Transverse colon (tissue), 4 donors: ENCODE measurements at regions not wholly inside any gene's neighbourhood (a gene's known extent, or its start where the extent isn't known, plus 50 kb on each side); places are given as distances from the start of the nearest gene placed in this dataset.

ENCODE experiments used
- CTCF ChIP-seq, 5 experiments: fragments of 200-600 bp in 3 of 5; fragments of 450-650 bp in 2 of 5; sonication (generic) in 3 of 5; IDR thresholded peaks; 1 replicate in 2 of 5; 2 replicates in 3 of 5; pipeline ENCODE4 v1.5.1; 2016 to 2017; ENCODE audit warnings: antibody characterized with exemption in 5 of 5, inconsistent platforms in 3 of 5, mild to moderate bottlenecking in 2 of 5, moderate library complexity in 1 of 5
- POLR2A ChIP-seq: fragments of 450-650 bp; IDR thresholded peaks from one replicate; pipeline ENCODE4 v1.6.1; 2016; ENCODE audit warnings: antibody characterized with exemption, mild to moderate bottlenecking, moderate library complexity
- POLR2AphosphoS5 ChIP-seq, 3 donors: sonication (generic); formaldehyde crosslinking; IDR thresholded peaks; one replicate each; pipeline ENCODE4 v1.6.1; 2016; ENCODE audit warnings: antibody characterized with exemption in 3 of 3

DNA sequence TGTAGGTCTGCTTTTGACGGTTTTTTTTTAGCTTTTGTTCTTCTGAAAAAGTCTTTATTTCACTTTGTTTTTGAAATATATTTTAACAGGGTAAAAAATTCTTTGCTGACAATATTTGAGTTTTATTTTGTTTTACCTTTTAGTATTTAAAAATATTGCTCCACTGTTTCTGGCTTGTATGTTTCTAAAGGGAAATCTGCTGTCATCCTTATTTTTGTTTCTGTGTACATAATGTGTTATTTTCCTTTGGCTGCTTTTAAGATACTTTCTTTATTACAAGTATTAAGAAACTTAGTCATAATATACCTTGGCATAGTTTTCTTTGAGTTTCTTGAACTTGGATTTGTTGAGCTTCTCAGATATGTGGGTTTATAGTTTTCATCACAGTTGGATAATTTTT lies 88.6 kb upstream of the SPACA1 start:
- TF ChIP-seq CTCF (IDR thresholded peaks at IDR 0.05) (no peak), POLR2AphosphoS5 (IDR thresholded peaks at IDR 0.05) (no peak), POLR2A (no peak)
